ENCODE measurements at regions not wholly inside any gene's neighbourhood (a gene's known extent, or its start where the extent isn't known, plus 50 kb on each side); places are given as distances from the start of the nearest gene placed in this dataset.

DNA sequence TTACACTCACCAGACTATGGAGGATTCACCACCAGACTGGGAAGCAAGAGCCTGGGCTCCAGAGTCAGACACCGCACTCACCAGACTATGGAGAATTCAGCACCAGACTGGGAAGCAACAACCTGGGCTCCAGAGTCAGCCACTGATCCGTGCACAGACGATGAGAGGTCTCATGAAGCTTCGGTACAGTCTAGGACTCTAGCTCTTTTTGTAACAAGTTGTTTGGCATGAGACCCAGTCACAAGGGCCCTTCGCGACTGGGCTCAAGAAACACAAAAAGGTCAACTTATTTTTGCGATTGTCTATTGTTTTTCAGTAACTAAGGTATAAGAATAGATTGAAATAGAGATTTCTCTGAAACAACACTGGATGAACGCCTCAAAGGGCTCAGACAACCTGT is 192.7 kb upstream of the ADAMTSL1 start:
- ChIA-PET POLR2A (no interaction called here), CTCF (no interaction called here)
- no peak overlapping the region for H2AFZ ChIP-seq (ENCODE audit: low read depth, low read length)
- no TSS peak for BruUV-seq (replicated peaks)
- no peaks in the 10 kb centered on the region for H3K79me2 ChIP-seq (ENCODE audit: control insufficient read depth, insufficient read depth, low read length)
- no peak overlapping the region for H3K27ac ChIP-seq (ENCODE audit: insufficient read depth, low read depth, low read length)
- no peaks in the 10 kb centered on the region for H3K27me3 ChIP-seq (ENCODE audit: control insufficient read depth in 2 of 2, insufficient read depth in 2 of 2, low read length in 2 of 2)
- H4K20me1 ChIP-seq (replicated peaks; ENCODE audit: control insufficient read depth, extremely low read depth, insufficient read depth, low read length), result no peaks in the 10 kb centered on the region
- no peaks in the 10 kb centered on the region for H3K4me1 ChIP-seq (ENCODE audit: control insufficient read depth, extremely low read depth, insufficient read depth, low read length)
- DNase-seq (ENCODE audit: low read depth, low spot score), result no peak
- no peak overlapping the region for H3K4me2 ChIP-seq (ENCODE audit: insufficient read depth, low read length)
- TF ChIP-seq, protein P1, sequence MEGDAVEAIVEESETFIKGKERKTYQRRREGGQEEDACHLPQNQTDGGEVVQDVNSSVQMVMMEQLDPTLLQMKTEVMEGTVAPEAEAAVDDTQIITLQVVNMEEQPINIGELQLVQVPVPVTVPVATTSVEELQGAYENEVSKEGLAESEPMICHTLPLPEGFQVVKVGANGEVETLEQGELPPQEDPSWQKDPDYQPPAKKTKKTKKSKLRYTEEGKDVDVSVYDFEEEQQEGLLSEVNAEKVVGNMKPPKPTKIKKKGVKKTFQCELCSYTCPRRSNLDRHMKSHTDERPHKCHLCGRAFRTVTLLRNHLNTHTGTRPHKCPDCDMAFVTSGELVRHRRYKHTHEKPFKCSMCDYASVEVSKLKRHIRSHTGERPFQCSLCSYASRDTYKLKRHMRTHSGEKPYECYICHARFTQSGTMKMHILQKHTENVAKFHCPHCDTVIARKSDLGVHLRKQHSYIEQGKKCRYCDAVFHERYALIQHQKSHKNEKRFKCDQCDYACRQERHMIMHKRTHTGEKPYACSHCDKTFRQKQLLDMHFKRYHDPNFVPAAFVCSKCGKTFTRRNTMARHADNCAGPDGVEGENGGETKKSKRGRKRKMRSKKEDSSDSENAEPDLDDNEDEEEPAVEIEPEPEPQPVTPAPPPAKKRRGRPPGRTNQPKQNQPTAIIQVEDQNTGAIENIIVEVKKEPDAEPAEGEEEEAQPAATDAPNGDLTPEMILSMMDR (IDR thresholded peaks at IDR 0.05; ENCODE audit: extremely low read depth in 1 of 2, insufficient read depth in 1 of 2, low read depth in 1 of 2, low read length in 2 of 2), result no peak
- TF ChIP-seq POLR2AphosphoS5 (IDR thresholded peaks at IDR 0.05; ENCODE audit: insufficient read depth, low read depth, low read length) (no peak), MYC (IDR thresholded peaks at IDR 0.05; ENCODE audit: low read depth, low read length) (no peak), POLR2A (IDR thresholded peaks at IDR 0.05; ENCODE audit: low read depth, low read length) (no peak), EZH2 (IDR thresholded peaks at IDR 0.05; ENCODE audit: borderline replicate concordance, low read depth, low read length, severe bottlenecking) (no peak), JUN (IDR thresholded peaks at IDR 0.05; ENCODE audit: borderline replicate concordance, insufficient read depth, insufficient read length, low read depth) (no peak), FOS (IDR thresholded peaks at IDR 0.05; ENCODE audit: borderline replicate concordance, insufficient read depth, low read length) (no peak), GATA2 (IDR thresholded peaks at IDR 0.05; ENCODE audit: insufficient read depth, insufficient read length, low read depth, low read length) (no peak)
- TF ChIP-seq, protein P2, sequence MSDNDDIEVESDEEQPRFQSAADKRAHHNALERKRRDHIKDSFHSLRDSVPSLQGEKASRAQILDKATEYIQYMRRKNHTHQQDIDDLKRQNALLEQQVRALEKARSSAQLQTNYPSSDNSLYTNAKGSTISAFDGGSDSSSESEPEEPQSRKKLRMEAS (IDR thresholded peaks at IDR 0.05; ENCODE audit: insufficient read depth, insufficient read length), result no peak
- dilution Hi-C loops (cut with MboI; ENCODE audit: extremely low pct_ligation_motif_present, low sequenced_read_pairs) (no loop called here), intact Hi-C loops (cut with micrococcal nuclease) (no loop called here)
- no peak overlapping the region for H3K9ac ChIP-seq (replicated peaks; ENCODE audit: extremely low read depth, insufficient read depth, low read length)
- no peaks in the 10 kb centered on the region for H3K36me3 ChIP-seq (ENCODE audit: control insufficient read depth in 2 of 2, extremely low read depth in 1 of 2, insufficient read depth in 2 of 2, low read length in 2 of 2)
- no peaks in the 10 kb centered on the region for H3K9me3 ChIP-seq (replicated peaks; ENCODE audit: control insufficient read depth, insufficient read depth, low read length)
- no peaks in the 10 kb centered on the region for H3K9me1 ChIP-seq (replicated peaks; ENCODE audit: control insufficient read depth, extremely low read depth, insufficient read depth, low read length)
- no peak for FAIRE-seq
- H3K4me3 ChIP-seq (replicated peaks in 1 of 3; ENCODE audit: insufficient read depth in 1 of 3, low read depth in 1 of 3, low read length in 3 of 3), result no peak overlapping the region
